Immature natural killer cell (primary cell): ENCODE measurements at regions not wholly inside any gene's neighbourhood (a gene's known extent, or its start where the extent isn't known, plus 50 kb on each side); places are given as distances from the start of the nearest gene placed in this dataset.
"Not testable (repeated sequence)": the region's sequence is repeated elsewhere in the genome, so short reads cannot be mapped to it uniquely, and the experiment has no call there.

Experiments
- DNase-seq, 3 donors: peaks; one replicate each; pipeline ENCODE4 v3.0.0; 2022; ENCODE audit warnings: mixed read lengths in 1 of 3
- H3K27ac Mint-ChIP-seq, 6 donors: one replicate each; pipeline ENCODE4 v1.8.0; 2020; ENCODE audit warnings: mixed read lengths in 6 of 6, mild to moderate bottlenecking in 5 of 6, inconsistent platforms in 4 of 6, moderate library complexity in 3 of 6
- H3K27me3 Mint-ChIP-seq, 3 donors: one replicate each; pipeline ENCODE4 v1.8.0; 2020 to 2021; ENCODE audit warnings: low read depth in 3 of 3, mild to moderate bottlenecking in 3 of 3, mixed read lengths in 3 of 3, moderate library complexity in 3 of 3, inconsistent platforms in 1 of 3
- H3K36me3 Mint-ChIP-seq, 3 donors: one replicate each; pipeline ENCODE4 v1.8.0; 2020; ENCODE audit warnings: mixed read lengths in 3 of 3, inconsistent platforms in 2 of 3, mild to moderate bottlenecking in 2 of 3
- H3K4me1 Mint-ChIP-seq, 2 donors: one replicate each; pipeline ENCODE4 v1.8.0; 2020; ENCODE audit warnings: inconsistent platforms in 2 of 2, mild to moderate bottlenecking in 2 of 2, mixed read lengths in 2 of 2, moderate library complexity in 1 of 2
- H3K4me3 Mint-ChIP-seq, 5 donors: one replicate each; pipeline ENCODE4 v1.8.0; 2020; ENCODE audit warnings: mild to moderate bottlenecking in 5 of 5, mixed read lengths in 5 of 5, inconsistent platforms in 3 of 5, moderate library complexity in 3 of 5
- H3K9me3 Mint-ChIP-seq, 6 donors: one replicate each; pipeline ENCODE4 v1.8.0; 2020; ENCODE audit warnings: mild to moderate bottlenecking in 6 of 6, mixed read lengths in 6 of 6, inconsistent platforms in 4 of 6, moderate library complexity in 3 of 6

DNA sequence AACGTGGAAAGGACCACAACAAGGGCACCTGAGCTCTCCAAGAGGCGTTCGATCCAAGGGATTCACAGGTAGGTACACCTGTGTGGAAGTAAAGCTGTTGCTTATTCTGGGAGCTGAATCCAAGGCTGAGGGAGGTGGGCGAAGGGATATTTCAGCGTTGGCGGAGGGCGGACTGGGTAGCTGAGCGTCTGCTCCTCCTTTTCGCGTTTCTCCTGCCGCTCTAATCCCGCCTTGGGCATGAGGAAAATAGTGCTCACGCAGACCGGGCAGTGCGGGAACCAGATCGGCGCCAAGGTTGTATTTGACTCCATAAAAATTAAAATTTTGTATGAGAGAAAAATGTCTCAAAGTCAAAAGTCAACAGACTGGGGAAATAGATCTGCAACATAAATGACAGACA lies 3966.2 kb upstream of the OR11H1 start:
- H3K27ac Mint-ChIP-seq, H3K36me3 Mint-ChIP-seq, H3K4me3 Mint-ChIP-seq, H3K27me3 Mint-ChIP-seq, H3K4me1 Mint-ChIP-seq, DNase-seq: not testable (repeated sequence)
- H3K9me3 Mint-ChIP-seq: peaks cover 14 to 53% (median 45%) of the 10 kb centered on the region in 6 donors

DNA sequence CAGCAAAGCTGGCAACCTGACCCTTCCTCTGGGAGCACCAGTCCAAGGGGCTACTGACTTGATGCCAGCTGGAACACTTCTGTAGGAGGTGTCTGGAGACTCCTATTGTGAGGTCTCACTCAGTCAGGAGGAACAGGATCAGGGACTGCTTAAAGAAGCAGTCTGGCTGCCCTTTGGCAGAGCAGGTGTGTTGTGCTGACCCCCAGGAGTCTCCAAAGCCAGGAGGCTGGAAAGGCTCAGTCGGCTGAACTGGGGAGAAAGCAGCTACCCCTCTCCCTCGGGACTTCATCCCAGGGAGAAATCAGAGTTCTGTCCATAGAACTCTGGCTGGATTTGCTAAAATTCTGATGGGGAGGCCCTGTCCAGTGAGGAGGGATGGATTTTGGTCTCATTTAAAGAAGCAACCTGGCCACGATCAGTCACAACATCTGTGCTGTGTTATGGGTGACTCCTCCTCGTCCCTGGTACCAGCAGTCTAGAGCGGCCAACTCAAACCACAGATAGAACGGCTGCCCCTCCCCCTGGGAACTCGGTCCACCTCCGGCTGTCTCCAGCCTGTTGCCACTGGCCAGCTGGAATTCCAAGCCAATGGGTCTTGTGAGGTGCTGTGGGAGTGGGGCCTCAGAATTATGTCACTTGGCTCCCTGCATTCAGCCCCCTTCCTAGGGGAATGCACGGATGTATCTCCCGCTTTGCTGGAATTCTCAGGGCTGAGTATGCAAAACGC lies 3959.0 kb upstream of the OR11H1 start:
- Mint-ChIP-seq H3K36me3 (peaks cover 0 to 14% (median 3%) of the 10 kb centered on the region in 3 donors), H3K9me3 (peaks cover 19 to 82% (median 74%) of the 10 kb centered on the region in 6 donors)
- not testable (repeated sequence) for H3K4me1 Mint-ChIP-seq, DNase-seq, H3K4me3 Mint-ChIP-seq, H3K27me3 Mint-ChIP-seq, H3K27ac Mint-ChIP-seq

DNA sequence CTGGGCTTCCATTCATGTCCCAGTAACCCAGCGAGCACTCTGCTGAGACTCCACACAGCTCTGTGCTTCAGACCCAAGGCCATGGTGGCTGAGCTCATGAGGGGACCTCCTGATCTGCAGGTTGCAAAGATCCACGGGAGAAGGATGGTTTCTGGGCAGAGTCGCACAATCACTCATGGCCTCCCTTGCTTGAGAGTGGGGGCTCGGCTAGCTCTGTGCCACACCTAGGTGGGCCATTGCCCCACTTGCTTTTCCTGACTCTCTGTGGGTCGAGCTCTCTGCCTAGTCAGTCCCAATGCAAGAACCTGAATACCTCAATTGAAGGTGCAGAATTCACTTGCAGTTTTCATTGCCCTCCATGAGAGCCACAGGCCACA lies 3958.4 kb upstream of the OR11H1 start:
- H3K36me3 Mint-ChIP-seq: peaks cover 4 to 14% (median 5%) of the 10 kb centered on the region in 3 donors
- DNase-seq, H3K27me3 Mint-ChIP-seq, H3K27ac Mint-ChIP-seq, H3K4me1 Mint-ChIP-seq, H3K4me3 Mint-ChIP-seq: not testable (repeated sequence)
- H3K9me3 Mint-ChIP-seq: peaks cover 22 to 87% (median 80%) of the 10 kb centered on the region in 6 donors

GRCh38 chr22:11573154-11573553 lies 3954.8 kb upstream of the OR11H1 start:
- DNase-seq, H3K27me3 Mint-ChIP-seq, H3K4me3 Mint-ChIP-seq, H3K4me1 Mint-ChIP-seq, H3K27ac Mint-ChIP-seq: not testable (repeated sequence)
- Mint-ChIP-seq H3K36me3 (peaks cover 4 to 14% (median 8%) of the 10 kb centered on the region in 3 donors), H3K9me3 (peaks cover 20 to 94% (median 85%) of the 10 kb centered on the region in 6 donors)

DNA sequence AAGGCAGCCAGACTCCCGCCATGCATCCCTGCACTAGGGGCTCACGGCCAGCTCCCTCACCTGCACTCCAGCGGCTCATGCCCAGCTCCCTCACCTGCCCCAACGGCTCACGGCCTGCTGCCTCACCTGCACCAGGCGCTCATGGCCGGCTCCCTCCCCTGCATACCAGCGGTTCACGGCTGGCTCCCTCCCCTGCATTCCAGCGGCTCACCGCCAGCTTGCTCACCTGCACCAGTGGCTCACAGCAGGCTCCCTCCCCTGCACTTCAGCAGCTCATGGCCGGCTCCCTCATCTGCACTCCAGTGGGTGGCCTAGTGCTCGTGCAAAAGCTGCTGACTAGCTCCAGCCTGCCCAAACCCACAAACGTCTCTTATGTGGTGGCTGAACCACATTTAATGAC lies 3953.8 kb upstream of the OR11H1 start:
- not testable (repeated sequence) for H3K4me3 Mint-ChIP-seq, H3K27me3 Mint-ChIP-seq, H3K36me3 Mint-ChIP-seq, H3K27ac Mint-ChIP-seq, DNase-seq, H3K4me1 Mint-ChIP-seq
- peaks cover 27 to 93% (median 85%) of the 10 kb centered on the region in 6 donors for H3K9me3 Mint-ChIP-seq

GRCh38 chr22:11574659-11575058 lies 3953.3 kb upstream of the OR11H1 start:
- not testable (repeated sequence) for DNase-seq, H3K36me3 Mint-ChIP-seq, H3K27ac Mint-ChIP-seq, H3K27me3 Mint-ChIP-seq, H3K4me1 Mint-ChIP-seq, H3K4me3 Mint-ChIP-seq
- peaks cover 30 to 93% (median 85%) of the 10 kb centered on the region in 6 donors for H3K9me3 Mint-ChIP-seq

GRCh38 chr22:11576740-11577139 lies 3951.3 kb upstream of the OR11H1 start:
- H3K4me1 Mint-ChIP-seq, DNase-seq, H3K27me3 Mint-ChIP-seq, H3K4me3 Mint-ChIP-seq, H3K36me3 Mint-ChIP-seq, H3K27ac Mint-ChIP-seq: not testable (repeated sequence)
- peaks cover 35 to 92% (median 87%) of the 10 kb centered on the region in 6 donors for H3K9me3 Mint-ChIP-seq

- H3K27ac Mint-ChIP-seq, H3K27me3 Mint-ChIP-seq, H3K4me3 Mint-ChIP-seq, H3K36me3 Mint-ChIP-seq, H3K4me1 Mint-ChIP-seq, DNase-seq: not testable (repeated sequence)
- H3K9me3 Mint-ChIP-seq: peaks cover 32 to 90% (median 86%) of the 10 kb centered on the region in 6 donors
These were observed 3949.9 kb upstream of the OR11H1 start for GRCh38 chr22:11578115-11578514.

- H3K36me3 Mint-ChIP-seq, H3K27ac Mint-ChIP-seq, DNase-seq, H3K4me1 Mint-ChIP-seq, H3K4me3 Mint-ChIP-seq, H3K27me3 Mint-ChIP-seq: not testable (repeated sequence)
- peaks cover 36 to 90% (median 86%) of the 10 kb centered on the region in 6 donors for H3K9me3 Mint-ChIP-seq
These were observed 3949.4 kb upstream of the OR11H1 start for GRCh38 chr22:11578551-11578950.

DNA sequence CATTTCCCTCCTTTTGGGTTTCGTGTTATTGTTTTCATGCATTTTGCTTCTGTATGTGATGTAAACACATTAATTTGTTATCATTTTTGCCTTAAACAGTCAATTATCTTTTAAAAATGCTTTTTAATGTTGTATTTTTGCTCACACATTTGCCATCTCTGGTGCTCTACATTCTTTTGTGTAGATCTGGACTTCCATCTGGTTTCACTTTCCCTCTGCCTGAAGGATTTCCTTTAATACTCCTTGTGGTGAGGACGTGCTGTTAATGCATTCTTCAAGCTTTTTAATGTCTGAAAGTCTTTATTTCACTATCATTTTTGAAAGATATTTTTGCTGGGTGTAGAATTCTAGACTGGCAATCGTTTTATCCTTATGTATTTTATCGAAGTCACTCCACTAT lies 3945.9 kb upstream of the OR11H1 start:
- H3K27me3 Mint-ChIP-seq, DNase-seq, H3K4me1 Mint-ChIP-seq, H3K4me3 Mint-ChIP-seq, H3K27ac Mint-ChIP-seq: not testable (repeated sequence)
- Mint-ChIP-seq H3K36me3 (peaks cover 0 to 12% (median 4%) of the 10 kb centered on the region in 3 donors), H3K9me3 (peaks cover 31 to 81% (median 76%) of the 10 kb centered on the region in 6 donors)

DNA sequence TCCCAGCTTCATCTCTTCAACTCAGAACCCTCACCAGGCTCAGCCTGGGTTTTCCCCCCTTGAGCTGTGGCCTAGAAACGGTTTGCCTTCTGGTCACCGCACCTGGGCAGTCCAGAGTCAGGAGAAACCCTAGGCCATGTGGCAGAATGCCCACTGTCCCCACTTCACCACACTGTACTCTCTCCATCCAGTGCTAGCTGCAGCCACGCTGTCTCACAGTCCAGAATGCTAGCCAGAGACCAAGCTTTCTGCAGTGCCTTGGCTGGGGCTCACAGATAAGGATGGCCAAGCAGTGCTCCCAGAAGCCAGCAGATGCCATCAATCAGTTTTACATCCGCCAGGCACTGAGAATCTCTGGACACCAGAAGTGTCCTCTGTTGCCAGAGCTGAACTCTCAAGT lies 3943.8 kb upstream of the OR11H1 start:
- not testable (repeated sequence) for H3K27me3 Mint-ChIP-seq, H3K4me3 Mint-ChIP-seq, H3K4me1 Mint-ChIP-seq, DNase-seq, H3K27ac Mint-ChIP-seq
- H3K9me3 Mint-ChIP-seq: peaks cover 31 to 77% (median 68%) of the 10 kb centered on the region in 6 donors
- H3K36me3 Mint-ChIP-seq: peaks cover 0 to 12% (median 4%) of the 10 kb centered on the region in 3 donors

DNA sequence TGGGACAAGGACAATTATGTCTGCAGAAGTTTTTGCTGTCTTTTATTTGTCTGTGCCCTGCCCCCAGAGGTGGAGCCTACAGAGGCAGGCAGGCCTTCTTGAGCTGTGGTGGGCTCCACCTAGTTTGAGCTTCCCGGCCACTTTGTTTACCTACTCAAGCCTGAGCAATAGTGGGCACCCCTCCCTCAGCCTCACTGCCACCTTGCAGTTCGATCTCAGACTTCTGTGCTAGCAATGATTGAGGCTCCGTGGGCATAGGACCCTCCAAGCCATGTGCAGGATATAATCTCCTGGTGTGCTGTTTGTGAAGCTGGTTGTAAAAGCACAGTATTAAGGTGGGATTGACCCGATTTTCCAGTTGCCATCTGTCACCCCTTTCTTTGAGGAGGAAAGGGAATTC lies 3933.4 kb upstream of the OR11H1 start:
- not testable (repeated sequence) for H3K27ac Mint-ChIP-seq, DNase-seq, H3K27me3 Mint-ChIP-seq, H3K4me1 Mint-ChIP-seq, H3K4me3 Mint-ChIP-seq
- H3K36me3 Mint-ChIP-seq: peaks cover 4 to 18% (median 9%) of the 10 kb centered on the region in 3 donors
- peaks cover 40 to 88% (median 83%) of the 10 kb centered on the region in 6 donors for H3K9me3 Mint-ChIP-seq

- not testable (repeated sequence) for H3K27me3 Mint-ChIP-seq, H3K4me3 Mint-ChIP-seq, H3K27ac Mint-ChIP-seq, DNase-seq, H3K4me1 Mint-ChIP-seq
- Mint-ChIP-seq H3K36me3 (peaks cover 4 to 10% (median 9%) of the 10 kb centered on the region in 3 donors), H3K9me3 (peaks cover 30 to 81% (median 75%) of the 10 kb centered on the region in 6 donors)
These were observed 3930.2 kb upstream of the OR11H1 start for GRCh38 chr22:11597666-11598358.
